Tibial artery (tissue), 4 donors: ENCODE measurements at regions not wholly inside any gene's neighbourhood (a gene's known extent, or its start where the extent isn't known, plus 50 kb on each side); places are given as distances from the start of the nearest gene placed in this dataset.
A peak's percentile ranks its signal among the peaks of the same experiment; 100 is the strongest.

Experiments used
- DNase-seq, 2 donors: peaks; one replicate each; pipeline ENCODE4 v3.0.0-alpha.2; 2019
- H3K27ac ChIP-seq, 2 donors: fragments of 200-600 bp; sonication (generic) in 1 of 2; 1 replicate in 1 of 2; 2 replicates in 1 of 2; pipeline ENCODE4 v1.5.1; 2018 to 2019; ENCODE audit warnings: mild to moderate bottlenecking in 1 of 2
- H3K27me3 ChIP-seq, 2 donors: fragments of 200-600 bp; sonication (generic) in 1 of 2; one replicate each; pipeline versions ENCODE4 v1.5.1 to v1.6.0; 2016 to 2019
- H3K36me3 ChIP-seq, 3 donors: fragments of 200-600 bp; sonication (generic) in 2 of 3; one replicate each; pipeline ENCODE4 v1.5.1; 2016 to 2019; ENCODE audit warnings: mild to moderate bottlenecking in 2 of 3
- H3K4me1 ChIP-seq, 4 donors: fragments of 200-600 bp; sonication (generic) in 2 of 4; 1 replicate in 3 of 4; 2 replicates in 1 of 4; pipeline ENCODE4 v1.5.1; 2016 to 2019
- H3K4me3 ChIP-seq, 2 donors: fragments of 200-600 bp; sonication (generic) in 1 of 2; 1 replicate in 1 of 2; 2 replicates in 1 of 2; pipeline ENCODE4 v1.5.1; 2018 to 2019; ENCODE audit warnings: mild to moderate bottlenecking in 2 of 2
- H3K9me3 ChIP-seq, 3 donors: fragments of 200-600 bp; sonication (generic) in 1 of 3; one replicate each; pipeline ENCODE4 v1.5.1; 2016 to 2019
- CTCF ChIP-seq, 2 experiments: fragments of 200-600 bp in 1 of 2; fragments of 450-650 bp in 1 of 2; IDR thresholded peaks; one replicate each; pipeline ENCODE4 v1.5.1; 2017 to 2019; ENCODE audit warnings: antibody characterized with exemption in 2 of 2, mild to moderate bottlenecking in 1 of 2, moderate library complexity in 1 of 2
- intact Hi-C: fragments of 100-400 bp; cut with DNase I; formaldehyde crosslinking; loops from one replicate; pipeline ENCODE4 v1.15.0; 2023; ENCODE audit warnings: low total_unique reads

- DNase-seq = no peak
- TF ChIP-seq CTCF (IDR thresholded peaks at IDR 0.05) = no peak
- Histone ChIP-seq H3K9me3 (no peaks in the 10 kb centered on the region), H3K4me1 (peaks cover 0 to 18% (median 2%) of the 10 kb centered on the region in 4 donors), H3K4me3 (no peak overlapping the region), H3K27ac (peak overlapping the region; percentile 51 to 74), H3K27me3 (no peaks in the 10 kb centered on the region), H3K36me3 (no peaks in the 10 kb centered on the region)
- intact Hi-C loops = no loop called here
These were observed 265.7 kb downstream of the RAB28 start for GRCh38 chr4:13218326-13218958.

GRCh38 chr4:13215560-13215959 is 268.6 kb downstream of the RAB28 start:
- TF ChIP-seq CTCF (IDR thresholded peaks at IDR 0.05) = no peak
- DNase-seq = no peak
- peaks cover 0 to 18% (median 2%) of the 10 kb centered on the region in 4 donors for H3K4me1 ChIP-seq
- H3K4me3 ChIP-seq = no peak overlapping the region
- intact Hi-C loops = no loop called here
- no peak overlapping the region for H3K27ac ChIP-seq
- H3K27me3 ChIP-seq = no peaks in the 10 kb centered on the region
- no peaks in the 10 kb centered on the region for H3K9me3 ChIP-seq
- no peaks in the 10 kb centered on the region for H3K36me3 ChIP-seq

- TF ChIP-seq CTCF (IDR thresholded peaks at IDR 0.05) = no peak
- intact Hi-C loops = no loop called here
- no peaks in the 10 kb centered on the region for H3K27me3 ChIP-seq
- no peak overlapping the region for H3K4me3 ChIP-seq
- peaks cover 0 to 12% (median 5%) of the 10 kb centered on the region in 4 donors for H3K4me1 ChIP-seq
- H3K27ac ChIP-seq = no peak overlapping the region
- no peaks in the 10 kb centered on the region for H3K9me3 ChIP-seq
- DNase-seq = no peak
- no peaks in the 10 kb centered on the region for H3K36me3 ChIP-seq
These were observed 271.2 kb downstream of the RAB28 start for GRCh38 chr4:13212936-13213335.

- DNase-seq = no peak
- intact Hi-C loops = no loop called here
- no peak overlapping the region for H3K27ac ChIP-seq
- peaks cover 0 to 9% (median 5%) of the 10 kb centered on the region in 4 donors for H3K4me1 ChIP-seq
- no peak for TF ChIP-seq CTCF (IDR thresholded peaks at IDR 0.05)
- no peak overlapping the region for H3K4me3 ChIP-seq
- no peaks in the 10 kb centered on the region for H3K27me3 ChIP-seq
- no peaks in the 10 kb centered on the region for H3K9me3 ChIP-seq
- no peaks in the 10 kb centered on the region for H3K36me3 ChIP-seq
These were observed 274.5 kb downstream of the RAB28 start for GRCh38 chr4:13209600-13209999.

GRCh38 chr4:13208558-13209193 is 275.5 kb downstream of the RAB28 start:
- no peaks in the 10 kb centered on the region for H3K9me3 ChIP-seq
- no peak overlapping the region for H3K27ac ChIP-seq
- H3K4me3 ChIP-seq = no peak overlapping the region
- no peaks in the 10 kb centered on the region for H3K36me3 ChIP-seq
- no peak for DNase-seq
- H3K27me3 ChIP-seq = no peaks in the 10 kb centered on the region
- intact Hi-C loops = no loop called here
- H3K4me1 ChIP-seq = peaks cover 0 to 9% (median 5%) of the 10 kb centered on the region in 4 donors
- no peak for TF ChIP-seq CTCF (IDR thresholded peaks at IDR 0.05)
